WTC11 (cell line): ENCODE measurements at regions not wholly inside any gene's neighbourhood (a gene's known extent, or its start where the extent isn't known, plus 50 kb on each side); places are given as distances from the start of the nearest gene placed in this dataset.

Source experiments
- ATAC-seq: fragments of 200-7000 bp; cut with Tn5 transposase; 2 replicates; pipeline ENCODE4 v1.10.0; 2021; ENCODE audit warnings: mild to moderate bottlenecking, moderate library complexity
- CTCF ChIA-PET: fragments of 300-600 bp; sonication (Branson Sonifier 250); formaldehyde crosslinking; loops from one replicate; lab custom pipeline; 2021; ENCODE audit warnings: antibody characterized with exemption; lab: Charles Lee
- POLR2A ChIA-PET: fragments of 350-600 bp; sonication (Branson Sonifier 250); formaldehyde crosslinking; loops from one replicate; lab custom pipeline; 2021; ENCODE audit warnings: antibody characterized with exemption; lab: Charles Lee
- DNase-seq: peaks from one replicate; pipeline ENCODE4 v3.0.0; 2021; ENCODE audit warnings: low spot score
- H3K27ac Mint-ChIP-seq: 2 replicates; pipeline ENCODE4 v1.8.0; 2021; ENCODE audit warnings: mixed read lengths
- H3K27me3 Mint-ChIP-seq: 2 replicates; pipeline ENCODE4 v1.8.0; 2021; ENCODE audit warnings: low read depth, mild to moderate bottlenecking, moderate library complexity, mixed read lengths
- H3K36me3 Mint-ChIP-seq: 2 replicates; pipeline ENCODE4 v1.8.0; 2021; ENCODE audit warnings: mixed read lengths
- H3K4me1 Mint-ChIP-seq: 2 replicates; pipeline ENCODE4 v1.8.0; 2022; ENCODE audit warnings: mixed read lengths
- H3K4me3 Mint-ChIP-seq: 2 replicates; pipeline ENCODE4 v1.8.0; 2021; ENCODE audit warnings: mild to moderate bottlenecking, moderate library complexity, mixed read lengths
- H3K9me3 Mint-ChIP-seq: 2 replicates; pipeline ENCODE4 v1.8.0; 2021; ENCODE audit warnings: mixed read lengths
- ATF1 ChIP-seq: sonication (generic); formaldehyde crosslinking; IDR thresholded peaks from 2 replicates; pipeline ENCODE4 v1.8.1; 2023; ENCODE audit warnings: mild to moderate bottlenecking, moderate library complexity, missing genetic modification reagents
- ESRRA ChIP-seq: sonication (generic); formaldehyde crosslinking; IDR thresholded peaks from 2 replicates; pipeline ENCODE4 v1.8.1; 2022; ENCODE audit warnings: mild to moderate bottlenecking, missing genetic modification reagents, borderline replicate concordance
- NFATC4 ChIP-seq: fragments of 250-450 bp; sonication (Bioruptor Pico); IDR thresholded peaks from 2 replicates; pipeline ENCODE4 v1.9.0; 2021; ENCODE audit warnings: mild to moderate bottlenecking
- NFE2L1 ChIP-seq: sonication (generic); formaldehyde crosslinking; IDR thresholded peaks from 2 replicates; pipeline ENCODE4 v1.8.1; 2023; ENCODE audit warnings: missing genetic modification reagents
- NR1H2 ChIP-seq: sonication (generic); formaldehyde crosslinking; IDR thresholded peaks from 2 replicates; pipeline ENCODE4 v1.9.0; 2021; ENCODE audit warnings: mild to moderate bottlenecking, moderate library complexity, missing genetic modification reagents
- NR2C2 ChIP-seq: sonication (generic); formaldehyde crosslinking; IDR thresholded peaks from 2 replicates; pipeline ENCODE4 v1.8.0; 2022; ENCODE audit warnings: mild to moderate bottlenecking, missing genetic modification reagents
- OVOL2 ChIP-seq: fragments of 250-450 bp; sonication (Bioruptor Pico); IDR thresholded peaks from 2 replicates; pipeline ENCODE4 v1.9.0; 2021; ENCODE audit warnings: mild to moderate bottlenecking, borderline replicate concordance
- RORB ChIP-seq: fragments of 250-450 bp; sonication (Bioruptor Pico); IDR thresholded peaks from 2 replicates; pipeline ENCODE4 v1.9.0; 2021; ENCODE audit warnings: mild to moderate bottlenecking
- SMAD4 ChIP-seq: sonication (generic); formaldehyde crosslinking; IDR thresholded peaks from 2 replicates; pipeline ENCODE4 v1.8.0; 2022; ENCODE audit warnings: mild to moderate bottlenecking, missing genetic modification reagents
- SOX15 ChIP-seq: fragments of 250-450 bp; sonication (Bioruptor Pico); IDR thresholded peaks from 2 replicates; pipeline ENCODE4 v1.9.0; 2021; ENCODE audit warnings: mild to moderate bottlenecking
- TCF7 ChIP-seq: sonication (generic); formaldehyde crosslinking; IDR thresholded peaks from 2 replicates; pipeline ENCODE4 v1.8.0; 2022; ENCODE audit warnings: mild to moderate bottlenecking, low read depth, missing genetic modification reagents, moderate library complexity
- TEAD1 ChIP-seq: sonication (generic); formaldehyde crosslinking; IDR thresholded peaks from 2 replicates; pipeline ENCODE4 v1.8.0; 2022; ENCODE audit warnings: mild to moderate bottlenecking, missing genetic modification reagents
- ZBTB21 ChIP-seq: sonication (generic); formaldehyde crosslinking; IDR thresholded peaks from 2 replicates; pipeline ENCODE4 v1.8.1; 2023; ENCODE audit warnings: mild to moderate bottlenecking, missing genetic modification reagents, borderline replicate concordance
- ZNF138 ChIP-seq: sonication (generic); formaldehyde crosslinking; conservative IDR thresholded peaks from 2 replicates; pipeline ENCODE4 v1.8.1; 2022; ENCODE audit warnings: mild to moderate bottlenecking, moderate library complexity, missing genetic modification reagents
- ZNF219 ChIP-seq: sonication (generic); formaldehyde crosslinking; IDR thresholded peaks from 2 replicates; pipeline ENCODE4 v1.8.0; 2023; ENCODE audit warnings: missing genetic modification reagents, mild to moderate bottlenecking, borderline replicate concordance
- ZNF263 ChIP-seq: sonication (generic); formaldehyde crosslinking; IDR thresholded peaks from 2 replicates; pipeline ENCODE4 v1.8.1; 2022; ENCODE audit warnings: low read depth, mild to moderate bottlenecking, moderate library complexity, missing genetic modification reagents
- ZNF416 ChIP-seq: fragments of 250-450 bp; sonication (Bioruptor Pico); IDR thresholded peaks from 2 replicates; pipeline ENCODE4 v1.9.0; 2021; ENCODE audit warnings: mild to moderate bottlenecking, inconsistent platforms
- TF ChIP-seq, protein P1 (sequence below): sonication (generic); formaldehyde crosslinking; IDR thresholded peaks from 2 replicates; pipeline ENCODE4 v1.8.0; 2023; ENCODE audit warnings: missing genetic modification reagents
- TF ChIP-seq, protein P2 (sequence below): fragments of 250-450 bp; sonication (Bioruptor Pico); IDR thresholded peaks from 2 replicates; pipeline ENCODE4 v1.9.0; 2021; ENCODE audit warnings: moderate library complexity, mild to moderate bottlenecking, inconsistent platforms, borderline replicate concordance
- TF ChIP-seq, protein P3 (sequence below): sonication (generic); formaldehyde crosslinking; IDR thresholded peaks from 2 replicates; pipeline ENCODE4 v1.8.1; 2023; ENCODE audit warnings: mild to moderate bottlenecking, missing genetic modification reagents
- TF ChIP-seq, protein P4 (sequence below): fragments of 250-450 bp; sonication (Bioruptor Pico); IDR thresholded peaks from 2 replicates; pipeline ENCODE4 v1.8.0; 2021; ENCODE audit warnings: mild to moderate bottlenecking
- TF ChIP-seq, protein P5 (sequence below): sonication (generic); formaldehyde crosslinking; conservative IDR thresholded peaks from 2 replicates; pipeline ENCODE4 v1.8.1; 2022; ENCODE audit warnings: mild to moderate bottlenecking, missing genetic modification reagents
- TF ChIP-seq, protein P6 (sequence below): sonication (generic); formaldehyde crosslinking; IDR thresholded peaks from 2 replicates; pipeline ENCODE4 v1.8.1; 2022; ENCODE audit warnings: mild to moderate bottlenecking, moderate library complexity, missing genetic modification reagents
- TF ChIP-seq, protein P7 (sequence below): sonication (generic); formaldehyde crosslinking; IDR thresholded peaks from 2 replicates; pipeline ENCODE4 v1.8.0; 2022; ENCODE audit warnings: mild to moderate bottlenecking, missing genetic modification reagents

DNA sequence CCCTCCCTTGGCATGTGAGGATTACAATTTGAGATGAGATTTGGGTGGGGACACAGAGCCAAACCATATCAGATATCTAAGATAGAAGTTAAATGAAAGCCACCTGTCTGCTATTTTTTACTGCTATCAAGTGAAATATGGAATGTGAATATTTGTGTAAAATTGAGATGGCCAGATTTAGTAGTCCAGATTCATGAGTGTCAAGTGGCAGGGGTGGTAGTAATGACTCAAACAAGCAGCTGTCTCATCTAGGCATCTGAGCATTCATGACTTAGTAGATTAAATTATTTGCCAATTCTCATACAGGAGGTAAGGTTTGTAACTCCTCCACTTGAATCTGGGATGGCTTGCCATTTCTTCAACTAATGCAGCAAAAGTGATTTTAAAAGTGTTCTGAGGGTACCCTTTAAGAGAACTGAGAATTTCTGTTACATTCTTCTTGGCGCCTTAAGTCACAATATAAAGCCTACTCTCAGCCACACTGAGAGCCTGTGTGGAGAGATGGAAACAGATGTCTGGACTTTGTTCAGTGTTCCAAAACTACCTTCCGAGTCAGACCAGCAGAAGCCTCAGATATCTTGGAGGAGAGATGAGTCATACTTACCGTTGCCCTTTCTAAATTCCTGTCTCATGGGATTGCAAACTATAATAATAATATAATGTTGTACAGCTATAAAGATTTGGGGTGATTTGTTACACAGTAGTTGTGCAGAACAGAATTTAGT lies 1065.6 kb upstream of the TMPRSS15 start:
- no peak overlapping the region for H3K4me3 Mint-ChIP-seq
- ATAC-seq (no peak), DNase-seq (no peak)
- no peak overlapping the region for H3K27ac Mint-ChIP-seq
- no peaks in the 10 kb centered on the region for H3K27me3 Mint-ChIP-seq
- ChIA-PET POLR2A (no interaction called here), CTCF (no interaction called here)
- H3K36me3 Mint-ChIP-seq = peaks cover 41% of the 10 kb centered on the region
- TF ChIP-seq ZNF263 (no peak), TEAD1 (CRISPR knock-in tag) (no peak), ATF1 (no peak), ESRRA (CRISPR knock-in tag) (no peak)
- peaks cover 54% of the 10 kb centered on the region for H3K9me3 Mint-ChIP-seq
- no peaks in the 10 kb centered on the region for H3K4me1 Mint-ChIP-seq

DNA sequence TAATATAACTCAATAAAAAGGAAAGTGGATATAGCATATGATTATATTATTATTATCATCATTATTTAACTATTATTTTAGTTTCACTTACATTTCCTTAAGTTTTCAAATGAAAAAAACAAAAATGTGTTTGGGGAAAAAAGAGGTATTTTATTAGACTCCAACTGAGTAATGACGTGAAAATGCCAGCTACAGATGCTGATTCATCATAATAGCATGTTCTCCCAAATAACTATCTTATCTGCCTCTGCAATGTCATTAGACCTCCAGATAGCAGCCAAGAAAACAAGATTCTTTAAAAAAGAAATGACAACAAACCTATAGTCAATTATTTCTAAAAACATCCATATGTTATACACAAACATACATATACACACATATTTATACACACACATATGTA lies 1071.9 kb upstream of the TMPRSS15 start:
- H3K4me3 Mint-ChIP-seq = no peak overlapping the region
- H3K27ac Mint-ChIP-seq = no peak overlapping the region
- no peak for ATAC-seq
- CTCF ChIA-PET = no interaction called here
- no peaks in the 10 kb centered on the region for H3K4me1 Mint-ChIP-seq
- TF ChIP-seq NFE2L1 (no peak), ZNF219 (CRISPR knock-in tag) (no peak), ZNF263 (no peak), SOX15 (CRISPR knock-in tag) (no peak), RORB (CRISPR knock-in tag) (no peak)
- TF ChIP-seq, protein P1, sequence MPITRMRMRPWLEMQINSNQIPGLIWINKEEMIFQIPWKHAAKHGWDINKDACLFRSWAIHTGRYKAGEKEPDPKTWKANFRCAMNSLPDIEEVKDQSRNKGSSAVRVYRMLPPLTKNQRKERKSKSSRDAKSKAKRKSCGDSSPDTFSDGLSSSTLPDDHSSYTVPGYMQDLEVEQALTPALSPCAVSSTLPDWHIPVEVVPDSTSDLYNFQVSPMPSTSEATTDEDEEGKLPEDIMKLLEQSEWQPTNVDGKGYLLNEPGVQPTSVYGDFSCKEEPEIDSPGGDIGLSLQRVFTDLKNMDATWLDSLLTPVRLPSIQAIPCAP = no peak
- TF ChIP-seq, protein P2, sequence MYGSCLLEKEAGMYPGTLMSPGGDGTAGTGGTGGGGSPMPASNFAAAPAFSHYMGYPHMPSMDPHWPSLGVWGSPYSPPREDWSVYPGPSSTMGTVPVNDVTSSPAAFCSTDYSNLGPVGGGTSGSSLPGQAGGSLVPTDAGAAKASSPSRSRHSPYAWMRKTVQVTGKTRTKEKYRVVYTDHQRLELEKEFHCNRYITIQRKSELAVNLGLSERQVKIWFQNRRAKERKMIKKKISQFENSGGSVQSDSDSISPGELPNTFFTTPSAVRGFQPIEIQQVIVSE (CRISPR knock-in tag) = no peak
- H3K27me3 Mint-ChIP-seq = no peaks in the 10 kb centered on the region
- peaks cover 40% of the 10 kb centered on the region for H3K36me3 Mint-ChIP-seq
- peaks cover 72% of the 10 kb centered on the region for H3K9me3 Mint-ChIP-seq
- POLR2A ChIA-PET = no interaction called here
- no peak for DNase-seq

DNA sequence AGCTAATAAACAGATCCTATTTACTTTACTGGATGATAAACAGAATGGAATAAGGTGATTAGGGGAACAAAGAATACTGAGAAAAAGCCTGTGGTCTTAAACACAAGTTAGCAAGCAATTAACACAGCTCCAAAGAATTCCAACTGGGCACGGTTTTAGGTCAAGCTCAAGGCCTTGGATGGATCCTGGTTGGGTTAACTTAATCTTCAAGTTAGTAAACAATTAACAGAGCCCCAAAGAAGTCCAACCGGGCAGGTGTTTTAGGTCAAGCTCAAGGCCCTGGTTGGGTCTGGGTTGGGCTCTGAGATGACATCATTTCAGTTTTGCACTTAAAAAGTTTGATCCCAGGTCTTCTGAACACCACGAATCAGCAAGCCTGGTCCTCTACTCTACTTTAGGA lies 1086.3 kb upstream of the TMPRSS15 start:
- CTCF ChIA-PET = no interaction called here
- peaks cover 11% of the 10 kb centered on the region for H3K4me1 Mint-ChIP-seq
- DNase-seq = no peak
- peaks cover 11% of the 10 kb centered on the region for H3K9me3 Mint-ChIP-seq
- no peak overlapping the region for H3K27ac Mint-ChIP-seq
- H3K36me3 Mint-ChIP-seq = 0 out of 2 replicates have a peak, but pooled peaks cover 2% of the 10 kb centered on the region
- no peak for ATAC-seq
- no peak for TF ChIP-seq OVOL2
- TF ChIP-seq SOX15 (CRISPR knock-in tag) = no peak
- TF ChIP-seq, protein P3, sequence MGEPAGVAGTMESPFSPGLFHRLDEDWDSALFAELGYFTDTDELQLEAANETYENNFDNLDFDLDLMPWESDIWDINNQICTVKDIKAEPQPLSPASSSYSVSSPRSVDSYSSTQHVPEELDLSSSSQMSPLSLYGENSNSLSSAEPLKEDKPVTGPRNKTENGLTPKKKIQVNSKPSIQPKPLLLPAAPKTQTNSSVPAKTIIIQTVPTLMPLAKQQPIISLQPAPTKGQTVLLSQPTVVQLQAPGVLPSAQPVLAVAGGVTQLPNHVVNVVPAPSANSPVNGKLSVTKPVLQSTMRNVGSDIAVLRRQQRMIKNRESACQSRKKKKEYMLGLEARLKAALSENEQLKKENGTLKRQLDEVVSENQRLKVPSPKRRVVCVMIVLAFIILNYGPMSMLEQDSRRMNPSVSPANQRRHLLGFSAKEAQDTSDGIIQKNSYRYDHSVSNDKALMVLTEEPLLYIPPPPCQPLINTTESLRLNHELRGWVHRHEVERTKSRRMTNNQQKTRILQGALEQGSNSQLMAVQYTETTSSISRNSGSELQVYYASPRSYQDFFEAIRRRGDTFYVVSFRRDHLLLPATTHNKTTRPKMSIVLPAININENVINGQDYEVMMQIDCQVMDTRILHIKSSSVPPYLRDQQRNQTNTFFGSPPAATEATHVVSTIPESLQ (CRISPR knock-in tag) = no peak
- H3K4me3 Mint-ChIP-seq = no peak overlapping the region
- POLR2A ChIA-PET = no interaction called here
- H3K27me3 Mint-ChIP-seq = no peaks in the 10 kb centered on the region

DNA sequence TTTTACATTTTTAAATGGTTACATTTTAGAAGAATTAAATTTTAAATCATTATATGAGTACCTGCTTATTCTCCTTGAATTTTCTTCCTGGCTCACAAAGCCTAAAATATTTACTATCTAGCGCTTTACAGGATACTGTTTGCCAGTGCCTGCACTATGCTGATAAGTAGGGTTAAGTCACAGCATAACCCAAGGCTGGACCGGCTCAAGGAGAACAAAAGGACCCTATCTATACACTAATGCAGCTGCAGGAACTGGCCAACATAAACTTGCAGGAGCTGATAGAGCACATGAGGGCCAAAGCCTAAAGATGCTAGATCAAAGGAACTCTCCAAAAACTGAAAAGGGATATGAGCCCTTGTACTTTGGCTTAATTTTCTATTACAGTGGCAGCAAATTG lies 1086.9 kb upstream of the TMPRSS15 start:
- DNase-seq (no peak), ATAC-seq (no peak)
- peaks cover 12% of the 10 kb centered on the region for H3K9me3 Mint-ChIP-seq
- CTCF ChIA-PET = no interaction called here
- POLR2A ChIA-PET = no interaction called here
- H3K27ac Mint-ChIP-seq = no peak overlapping the region
- H3K36me3 Mint-ChIP-seq = 0 out of 2 replicates have a peak, but pooled peaks cover 2% of the 10 kb centered on the region
- no peaks in the 10 kb centered on the region for H3K27me3 Mint-ChIP-seq
- H3K4me3 Mint-ChIP-seq = no peak overlapping the region
- H3K4me1 Mint-ChIP-seq = peaks cover 11% of the 10 kb centered on the region
- TF ChIP-seq NR2C2 (no peak), SMAD4 (CRISPR knock-in tag) (no peak), NR1H2 (CRISPR knock-in tag) (no peak), ZNF416 (CRISPR knock-in tag) (no peak), ZBTB21 (CRISPR knock-in tag) (no peak), ZNF263 (no peak), TCF7 (CRISPR knock-in tag) (no peak), NFATC4 (CRISPR knock-in tag) (no peak), ZNF138 (CRISPR knock-in tag) (no peak)
- TF ChIP-seq, protein P4, sequence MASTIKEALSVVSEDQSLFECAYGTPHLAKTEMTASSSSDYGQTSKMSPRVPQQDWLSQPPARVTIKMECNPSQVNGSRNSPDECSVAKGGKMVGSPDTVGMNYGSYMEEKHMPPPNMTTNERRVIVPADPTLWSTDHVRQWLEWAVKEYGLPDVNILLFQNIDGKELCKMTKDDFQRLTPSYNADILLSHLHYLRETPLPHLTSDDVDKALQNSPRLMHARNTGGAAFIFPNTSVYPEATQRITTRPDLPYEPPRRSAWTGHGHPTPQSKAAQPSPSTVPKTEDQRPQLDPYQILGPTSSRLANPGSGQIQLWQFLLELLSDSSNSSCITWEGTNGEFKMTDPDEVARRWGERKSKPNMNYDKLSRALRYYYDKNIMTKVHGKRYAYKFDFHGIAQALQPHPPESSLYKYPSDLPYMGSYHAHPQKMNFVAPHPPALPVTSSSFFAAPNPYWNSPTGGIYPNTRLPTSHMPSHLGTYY (CRISPR knock-in tag) = no peak
- TF ChIP-seq, protein P5, sequence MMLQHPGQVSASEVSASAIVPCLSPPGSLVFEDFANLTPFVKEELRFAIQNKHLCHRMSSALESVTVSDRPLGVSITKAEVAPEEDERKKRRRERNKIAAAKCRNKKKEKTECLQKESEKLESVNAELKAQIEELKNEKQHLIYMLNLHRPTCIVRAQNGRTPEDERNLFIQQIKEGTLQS (CRISPR knock-in tag) = no peak
- TF ChIP-seq, protein P6, sequence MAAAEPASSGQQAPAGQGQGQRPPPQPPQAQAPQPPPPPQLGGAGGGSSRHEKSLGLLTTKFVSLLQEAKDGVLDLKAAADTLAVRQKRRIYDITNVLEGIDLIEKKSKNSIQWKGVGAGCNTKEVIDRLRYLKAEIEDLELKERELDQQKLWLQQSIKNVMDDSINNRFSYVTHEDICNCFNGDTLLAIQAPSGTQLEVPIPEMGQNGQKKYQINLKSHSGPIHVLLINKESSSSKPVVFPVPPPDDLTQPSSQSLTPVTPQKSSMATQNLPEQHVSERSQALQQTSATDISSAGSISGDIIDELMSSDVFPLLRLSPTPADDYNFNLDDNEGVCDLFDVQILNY (CRISPR knock-in tag) = no peak
- TF ChIP-seq, protein P7, sequence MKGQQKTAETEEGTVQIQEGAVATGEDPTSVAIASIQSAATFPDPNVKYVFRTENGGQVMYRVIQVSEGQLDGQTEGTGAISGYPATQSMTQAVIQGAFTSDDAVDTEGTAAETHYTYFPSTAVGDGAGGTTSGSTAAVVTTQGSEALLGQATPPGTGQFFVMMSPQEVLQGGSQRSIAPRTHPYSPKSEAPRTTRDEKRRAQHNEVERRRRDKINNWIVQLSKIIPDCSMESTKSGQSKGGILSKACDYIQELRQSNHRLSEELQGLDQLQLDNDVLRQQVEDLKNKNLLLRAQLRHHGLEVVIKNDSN (CRISPR knock-in tag) = no peak
